NCI-H226 (cell line): ENCODE measurements at regions not wholly inside any gene's neighbourhood (a gene's known extent, or its start where the extent isn't known, plus 50 kb on each side); places are given as distances from the start of the nearest gene placed in this dataset.
"Not testable (repeated sequence)": the region's sequence is repeated elsewhere in the genome, so short reads cannot be mapped to it uniquely, and the experiment has no call there.

Experiments used
- DNase-seq: peaks from one replicate; pipeline ENCODE4 v3.0.0-alpha.2; 2015

- DNase-seq, result no peak
These were observed 412.8 kb upstream of the PIK3R1 start for GRCh38 chr5:67802766-67803165.

- peak; percentile 24 for DNase-seq
These were observed 415.8 kb upstream of the PIK3R1 start for GRCh38 chr5:67799732-67800234.

DNA sequence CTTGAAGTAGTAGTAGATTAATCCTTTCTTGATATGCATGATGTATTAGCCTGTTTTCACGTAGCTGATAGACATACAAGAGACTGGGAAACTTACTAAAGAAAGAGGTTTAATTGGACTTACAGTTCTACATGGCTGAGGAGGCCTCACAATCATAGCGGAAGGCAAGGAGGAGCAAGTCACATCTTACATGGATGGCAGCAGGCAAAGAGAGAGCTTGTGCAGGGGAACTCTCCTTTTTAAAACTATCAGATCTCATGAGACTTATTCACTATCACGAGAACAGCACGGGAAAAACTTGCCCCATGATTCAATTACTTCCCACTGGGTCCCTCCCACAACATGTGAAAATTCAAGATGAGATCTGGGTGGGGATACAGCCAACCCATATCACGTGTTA is 417.1 kb upstream of the PIK3R1 start:
- DNase-seq, result not testable (repeated sequence)

GRCh38 chr5:67795781-67796477 is 419.6 kb upstream of the PIK3R1 start:
- DNase-seq, result no peak

DNA sequence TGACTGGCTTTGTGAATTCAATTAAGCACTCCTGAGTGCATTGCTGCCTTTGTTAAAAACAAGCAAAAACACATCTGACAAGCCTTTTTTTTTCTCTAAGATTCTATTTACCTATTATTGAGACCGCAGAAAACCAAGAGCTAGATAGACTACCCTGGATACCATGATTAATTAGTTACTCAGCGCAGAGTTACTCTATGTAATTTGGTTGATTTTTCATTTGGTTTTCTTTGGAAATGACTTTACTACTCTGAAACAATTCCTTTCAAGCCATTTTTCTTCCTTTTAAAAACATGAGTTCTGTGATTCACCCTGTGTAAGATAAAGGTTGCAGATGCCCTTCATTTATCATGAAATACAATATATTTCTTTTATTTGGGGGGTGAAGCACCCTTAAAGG is 421.6 kb upstream of the PIK3R1 start:
- DNase-seq, result no peak

DNA sequence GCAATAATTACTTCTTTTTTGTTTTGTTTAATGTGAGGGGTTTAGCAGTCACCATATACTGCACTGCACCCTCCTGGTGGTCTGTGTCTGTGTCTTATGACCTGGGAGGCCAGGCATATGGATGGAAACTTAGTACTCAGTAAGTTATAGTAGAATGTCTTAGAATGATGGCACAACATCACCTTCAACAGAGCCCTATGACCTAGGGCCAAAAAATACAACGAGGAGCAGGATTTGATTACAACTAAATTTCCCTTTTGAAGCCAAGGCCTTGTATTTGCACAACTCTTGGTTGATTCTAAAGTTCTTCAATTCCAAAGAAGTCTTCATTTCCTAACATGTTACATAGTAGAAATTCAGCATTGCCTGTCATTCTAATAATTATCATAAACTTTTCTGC is 422.1 kb upstream of the PIK3R1 start:
- no peak for DNase-seq

DNA sequence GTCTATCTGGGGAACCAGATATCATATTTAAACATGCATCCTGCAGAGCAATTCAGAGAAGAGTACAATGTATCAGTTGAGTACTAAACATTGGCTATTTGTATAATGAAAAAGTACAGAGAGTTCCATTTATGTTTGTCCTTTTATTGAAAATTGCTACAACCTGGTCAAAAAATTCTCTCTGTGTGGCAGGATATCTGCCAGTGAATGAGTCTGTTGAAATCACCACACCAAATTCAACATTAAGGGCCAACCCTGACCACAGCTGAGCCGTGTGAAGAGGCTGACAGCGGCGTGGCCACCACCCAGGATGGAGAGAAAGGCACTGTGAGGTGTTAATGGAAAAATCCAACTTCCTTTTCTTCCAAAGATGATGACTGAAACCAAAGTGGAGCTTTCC is 422.7 kb upstream of the PIK3R1 start:
- DNase-seq, result no peak

DNA sequence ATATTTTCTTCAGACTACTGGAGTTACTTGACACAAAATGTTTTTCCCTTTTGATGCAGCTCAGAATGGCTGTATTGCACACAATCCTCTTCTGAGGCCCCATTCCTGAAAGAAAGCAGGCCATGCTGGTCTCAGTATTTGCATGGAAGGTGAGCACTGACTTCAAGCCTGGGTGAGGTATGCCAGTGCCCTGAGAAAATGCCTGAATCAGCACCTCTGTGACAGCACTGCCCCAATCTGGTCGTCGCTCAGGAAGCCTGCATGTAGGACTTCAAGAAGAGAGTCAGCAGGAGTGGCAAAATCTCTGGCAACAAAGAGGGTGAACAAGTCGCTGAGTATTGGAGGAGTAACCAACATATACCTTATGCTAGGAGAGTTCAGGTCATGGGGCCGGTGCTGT is 425.2 kb upstream of the PIK3R1 start:
- no peak for DNase-seq

DNA sequence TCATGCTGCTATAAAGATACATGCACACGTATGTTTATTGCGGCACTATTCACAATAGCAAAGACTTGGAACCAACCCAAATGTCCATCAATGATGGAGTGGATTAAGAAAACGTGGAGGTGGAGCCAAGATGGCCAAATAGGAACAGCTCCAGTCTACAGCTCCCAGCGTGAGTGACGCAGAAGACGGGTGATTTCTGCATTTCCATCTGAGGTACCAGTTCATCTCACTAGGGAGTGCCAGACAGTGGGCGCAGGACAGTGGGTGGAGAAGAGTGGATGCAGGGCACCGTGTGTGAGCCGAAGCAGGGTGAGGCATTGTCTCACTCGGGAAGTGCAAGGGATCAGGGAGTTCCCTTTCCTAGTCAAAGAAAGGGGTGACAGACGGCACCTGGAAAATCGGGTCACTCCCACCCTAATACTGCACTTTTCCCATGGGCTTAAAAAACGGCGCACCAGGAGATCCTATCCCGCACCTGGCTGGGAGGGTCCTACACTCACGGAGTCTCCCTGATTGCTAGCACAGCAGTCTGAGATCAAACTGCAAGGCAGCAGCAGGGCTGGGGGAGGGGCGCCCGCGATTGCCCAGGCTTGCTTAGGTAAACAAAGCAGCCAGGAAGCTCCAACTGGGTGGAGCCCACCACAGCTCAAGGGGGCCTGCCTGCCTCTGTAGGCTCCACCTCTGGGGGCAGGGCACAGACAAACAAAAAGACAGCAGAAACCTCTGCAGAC is 435.5 kb upstream of the PIK3R1 start:
- not testable (repeated sequence) for DNase-seq

GRCh38 chr5:67774786-67775185 is 440.8 kb upstream of the PIK3R1 start:
- DNase-seq, result no peak

- DNase-seq, result no peak
These were observed 441.3 kb upstream of the PIK3R1 start for GRCh38 chr5:67774267-67774552.

GRCh38 chr5:67773411-67774266 is 441.9 kb upstream of the PIK3R1 start:
- peak; percentile 67 for DNase-seq

DNA sequence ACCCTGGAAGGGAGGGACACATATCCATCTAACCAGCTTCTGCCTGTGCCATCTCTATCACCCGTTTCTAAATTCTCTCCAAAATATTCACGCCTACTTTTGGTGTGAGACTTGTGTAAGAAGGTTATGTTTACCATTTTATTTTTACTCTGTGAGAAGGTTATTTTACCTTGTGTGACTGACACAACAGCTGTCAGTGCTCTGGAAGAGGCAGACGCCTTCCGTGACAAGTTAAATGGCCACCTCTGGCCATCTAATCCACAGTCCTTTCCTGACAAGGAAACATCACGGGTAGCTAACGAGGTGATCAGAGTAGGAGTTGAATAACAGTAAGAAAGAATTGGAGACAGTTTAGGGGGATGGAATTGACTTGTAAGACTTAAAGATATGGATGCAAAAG is 443.8 kb upstream of the PIK3R1 start:
- DNase-seq, result no peak

DNA sequence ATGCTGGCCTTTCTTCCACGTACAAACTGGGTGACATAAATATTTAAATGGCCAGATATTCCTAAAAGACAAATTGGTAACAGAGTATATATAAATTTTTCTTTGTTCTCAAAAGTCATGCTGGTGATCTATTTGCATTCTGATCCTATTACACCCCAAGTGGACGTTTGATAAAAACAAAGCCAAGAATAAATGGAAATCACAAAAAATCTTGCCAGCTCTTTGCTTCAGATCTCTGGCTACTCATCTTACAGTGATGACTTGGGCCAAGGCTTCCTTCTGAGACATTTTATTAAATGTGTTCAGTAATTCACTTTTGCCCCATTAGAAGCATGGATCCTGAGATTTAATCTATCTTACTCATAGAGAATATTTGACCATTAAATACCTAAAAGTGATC is 444.3 kb upstream of the PIK3R1 start:
- peak; percentile 23 for DNase-seq

GRCh38 chr5:67770431-67771025 is 445.0 kb upstream of the PIK3R1 start:
- peak; percentile 64 for DNase-seq

GRCh38 chr5:67765697-67766096 is 449.9 kb upstream of the PIK3R1 start:
- no peak for DNase-seq

DNA sequence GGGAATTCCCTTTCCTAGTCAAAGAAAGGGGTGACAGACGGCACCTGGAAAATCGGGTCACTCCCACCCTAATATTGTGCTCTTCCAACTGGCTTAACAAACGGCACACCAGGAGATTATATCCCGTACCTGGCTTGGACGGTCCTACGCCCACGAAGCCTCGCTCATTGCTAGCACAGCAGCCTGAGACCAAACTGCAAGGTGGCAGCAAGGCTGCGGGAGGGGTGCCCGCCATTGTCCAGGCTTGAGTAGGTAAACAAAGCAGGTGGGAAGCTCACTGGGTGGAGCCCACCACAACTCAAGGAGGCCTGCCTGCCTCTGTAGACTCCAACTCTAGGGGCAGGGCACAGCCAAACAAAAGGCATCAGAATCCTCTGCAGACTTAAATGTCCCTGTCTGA is 457.8 kb upstream of the PIK3R1 start:
- not testable (repeated sequence) for DNase-seq

DNA sequence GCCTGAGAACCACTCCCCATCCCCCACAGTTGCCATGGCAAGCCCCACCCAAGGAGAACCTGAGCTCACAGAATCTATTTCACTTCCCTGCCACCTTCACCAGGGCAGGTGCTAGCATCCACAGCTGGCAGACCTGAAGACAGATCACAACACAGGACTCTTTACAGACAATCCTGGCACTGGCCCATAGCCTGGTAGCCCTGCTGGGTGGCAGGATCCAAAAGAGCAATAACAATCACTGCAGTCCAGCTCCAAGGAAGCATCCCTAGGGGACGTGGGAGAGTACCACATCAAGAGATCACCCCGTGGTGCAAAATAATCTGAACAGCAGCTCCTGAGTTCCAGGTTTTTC is 463.2 kb upstream of the PIK3R1 start:
- DNase-seq, result no peak

DNA sequence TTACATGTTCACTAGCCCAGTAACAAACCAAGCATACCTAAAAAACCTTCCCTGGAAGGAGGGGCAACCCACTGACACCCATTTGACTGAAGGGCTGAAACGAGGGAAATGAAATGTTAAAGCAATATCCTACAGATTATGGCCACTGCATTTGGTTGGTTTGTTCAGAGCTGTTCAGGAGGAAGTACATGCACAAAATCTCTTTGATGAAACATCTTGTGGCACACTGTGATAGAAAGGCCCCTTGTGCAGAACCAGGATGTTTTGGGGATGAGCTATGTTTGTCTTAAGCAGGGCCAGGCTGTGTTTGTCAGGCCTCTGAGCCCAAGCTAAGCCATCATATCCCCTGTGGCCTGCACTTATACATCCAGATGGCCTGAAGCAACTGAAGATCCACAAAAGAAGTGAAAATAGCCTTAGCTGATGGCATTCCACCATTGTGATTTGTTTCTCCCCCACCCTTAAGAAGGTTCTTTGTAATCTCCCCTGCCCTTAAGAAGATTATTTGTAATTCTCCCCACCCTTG is 467.3 kb upstream of the PIK3R1 start:
- DNase-seq, result no peak

DNA sequence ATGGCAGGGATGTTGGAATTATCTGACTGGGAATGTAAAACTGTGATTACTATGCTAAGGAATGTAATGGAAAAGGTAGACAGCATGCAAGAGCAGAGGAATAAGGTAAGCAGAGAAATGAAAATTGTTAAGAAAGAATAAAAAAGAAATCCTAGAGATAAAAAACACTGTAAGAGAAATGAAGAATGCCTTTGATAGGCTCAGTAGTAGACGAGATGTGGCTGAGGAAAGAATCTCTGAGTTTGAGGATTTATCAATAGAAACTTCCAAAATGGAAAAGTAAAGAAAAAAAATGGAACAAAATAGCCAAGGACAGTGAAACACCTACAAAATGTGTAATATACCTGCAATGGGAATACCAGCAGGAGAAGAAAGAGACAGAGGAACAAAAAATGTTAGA is 468.5 kb upstream of the PIK3R1 start:
- no peak for DNase-seq

DNA sequence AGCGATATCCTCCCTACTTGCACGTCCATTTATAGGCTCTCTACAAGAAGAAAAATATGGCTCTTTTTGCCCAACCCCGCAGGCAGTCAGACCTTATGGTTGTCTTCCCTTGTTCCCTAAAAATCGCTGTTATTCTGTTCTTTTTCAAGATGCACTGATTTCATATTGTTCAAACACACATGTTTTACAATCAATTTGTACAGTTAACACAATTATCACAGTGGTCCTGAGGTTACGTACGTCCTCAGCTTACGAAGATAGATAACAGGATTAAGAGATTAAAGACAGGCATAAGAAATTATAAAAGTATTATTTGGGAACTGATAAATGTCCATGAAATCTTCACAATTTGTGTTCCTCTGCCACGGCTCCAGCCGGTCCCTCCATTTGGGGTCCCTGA is 468.9 kb upstream of the PIK3R1 start:
- DNase-seq, result not testable (repeated sequence)

DNA sequence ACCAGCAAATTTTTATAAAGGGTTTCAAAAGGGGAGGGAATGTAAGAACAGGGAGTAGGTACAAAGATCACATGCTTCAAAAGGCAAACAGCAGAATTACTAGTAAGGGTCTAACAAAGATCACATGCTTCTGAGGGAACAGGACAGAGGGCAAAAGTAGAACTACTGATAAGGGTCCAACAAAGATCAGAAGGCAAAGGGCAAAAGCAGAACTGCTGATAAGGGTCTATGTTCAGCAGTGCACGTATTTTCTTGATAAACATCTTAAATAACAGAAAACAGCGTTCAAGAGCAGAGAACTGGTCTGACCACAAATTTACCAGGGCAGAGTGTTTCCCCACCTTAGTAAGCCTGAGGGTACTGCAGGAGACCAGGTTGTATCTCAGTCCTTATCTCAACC is 469.5 kb upstream of the PIK3R1 start:
- DNase-seq, result no peak

GRCh38 chr5:67732921-67733320 is 482.6 kb upstream of the PIK3R1 start:
- DNase-seq, result no peak
